ENCODE measurements at regions not wholly inside any gene's neighbourhood (a gene's known extent, or its start where the extent isn't known, plus 50 kb on each side); places are given as distances from the start of the nearest gene placed in this dataset.
"Not testable (repeated sequence)": the region's sequence is repeated elsewhere in the genome, so short reads cannot be mapped to it uniquely, and the experiment has no call there.

- Histone ChIP-seq H3K27ac (ENCODE audit: low read depth in 1 of 2, low read length in 2 of 2) (no peak overlapping the region), H3K27me3 (ENCODE audit: control insufficient read depth in 1 of 2, insufficient read depth in 2 of 2, low read length in 1 of 2) (no peaks in the 10 kb centered on the region), H3K36me3 (ENCODE audit: control insufficient read depth in 1 of 2, insufficient read depth in 2 of 2, low read length in 1 of 2) (no peaks in the 10 kb centered on the region), H3K9me3 (ENCODE audit: control insufficient read depth, low read length) (no peaks in the 10 kb centered on the region), H3K4me3 (ENCODE audit: low read length in 2 of 2) (no peak overlapping the region), H3K4me1 (ENCODE audit: control insufficient read depth in 1 of 2, insufficient read depth in 2 of 2, low read length in 2 of 2) (no peaks in the 10 kb centered on the region)
- ATAC-seq (ENCODE audit: low FRiP score) (no peak), DNase-seq (no peak)
- WGBS, 2 donors: 68 to 72% methylated on average over 6 of the region's 6 CpGs
- intact Hi-C loops (cut with DNase I): no loop called here
Measured at GRCh38 chr14:53273671-53274072, 120.5 kb upstream of the DDHD1 start.

DNA sequence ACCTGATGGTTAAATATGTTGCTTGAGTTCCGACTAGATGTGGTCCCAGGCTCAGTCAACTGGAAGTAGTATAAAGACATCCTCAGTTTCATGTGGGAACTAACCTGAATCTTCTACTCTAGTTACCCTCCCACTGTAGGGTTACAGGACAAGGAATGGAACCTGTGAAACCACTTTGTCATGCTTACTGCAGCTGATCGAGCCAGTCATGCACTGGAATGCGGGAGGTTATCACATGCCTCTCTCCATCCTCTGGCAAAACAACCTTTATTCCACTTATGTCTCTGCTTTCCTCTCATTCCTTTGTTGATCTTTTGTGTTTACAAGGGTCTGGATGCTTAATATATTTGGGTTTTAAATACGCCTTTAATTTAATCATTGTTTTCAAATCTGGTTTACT is 111.9 kb upstream of the DDHD1 start:
- no peak for DNase-seq
- ATAC-seq (ENCODE audit: low FRiP score): no peak
- H3K4me1 ChIP-seq (ENCODE audit: control insufficient read depth in 1 of 2, insufficient read depth in 2 of 2, low read length in 2 of 2): no peaks in the 10 kb centered on the region
- intact Hi-C loops (cut with DNase I): no loop called here
- H3K36me3 ChIP-seq (ENCODE audit: control insufficient read depth in 1 of 2, insufficient read depth in 2 of 2, low read length in 1 of 2): no peaks in the 10 kb centered on the region
- no peaks in the 10 kb centered on the region for H3K27me3 ChIP-seq (ENCODE audit: control insufficient read depth in 1 of 2, insufficient read depth in 2 of 2, low read length in 1 of 2)
- no peak overlapping the region for H3K4me3 ChIP-seq (ENCODE audit: low read length in 2 of 2)
- no peaks in the 10 kb centered on the region for H3K9me3 ChIP-seq (ENCODE audit: control insufficient read depth, low read length)
- 76 to 79% methylated on average over 4 of the region's 4 CpGs for WGBS, 2 donors
- H3K27ac ChIP-seq (ENCODE audit: low read depth in 1 of 2, low read length in 2 of 2): no peak overlapping the region

DNA sequence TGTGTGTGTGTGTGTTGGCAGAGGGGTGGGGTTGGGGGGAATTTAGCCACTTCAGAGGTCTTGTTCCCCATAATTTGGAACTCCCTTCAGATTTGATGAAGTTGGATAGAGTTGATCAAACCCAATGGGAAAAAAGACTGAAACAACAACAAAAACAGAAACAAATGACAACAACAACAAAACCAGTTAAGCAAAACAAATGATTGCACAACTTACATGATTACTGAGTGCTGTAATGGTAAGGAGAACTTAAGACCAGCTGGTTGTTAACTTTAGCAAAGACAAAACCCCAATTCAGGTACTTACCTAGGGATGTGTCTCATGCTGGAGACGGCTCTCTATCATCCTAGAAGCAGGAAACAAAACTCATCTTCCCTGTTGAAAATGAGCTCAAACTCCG is 107.8 kb upstream of the DDHD1 start:
- H3K9me3 ChIP-seq (ENCODE audit: control insufficient read depth, low read length): no peaks in the 10 kb centered on the region
- intact Hi-C loops (cut with DNase I): no loop called here
- no peak overlapping the region for H3K27ac ChIP-seq (ENCODE audit: low read depth in 1 of 2, low read length in 2 of 2)
- WGBS, 2 donors: 72 to 76% methylated on average over 2 of the region's 2 CpGs
- H3K27me3 ChIP-seq (ENCODE audit: control insufficient read depth in 1 of 2, insufficient read depth in 2 of 2, low read length in 1 of 2): no peaks in the 10 kb centered on the region
- H3K4me1 ChIP-seq (ENCODE audit: control insufficient read depth in 1 of 2, insufficient read depth in 2 of 2, low read length in 2 of 2): no peaks in the 10 kb centered on the region
- no peaks in the 10 kb centered on the region for H3K36me3 ChIP-seq (ENCODE audit: control insufficient read depth in 1 of 2, insufficient read depth in 2 of 2, low read length in 1 of 2)
- DNase-seq: no peak
- no peak for ATAC-seq (ENCODE audit: low FRiP score)
- no peak overlapping the region for H3K4me3 ChIP-seq (ENCODE audit: low read length in 2 of 2)

DNA sequence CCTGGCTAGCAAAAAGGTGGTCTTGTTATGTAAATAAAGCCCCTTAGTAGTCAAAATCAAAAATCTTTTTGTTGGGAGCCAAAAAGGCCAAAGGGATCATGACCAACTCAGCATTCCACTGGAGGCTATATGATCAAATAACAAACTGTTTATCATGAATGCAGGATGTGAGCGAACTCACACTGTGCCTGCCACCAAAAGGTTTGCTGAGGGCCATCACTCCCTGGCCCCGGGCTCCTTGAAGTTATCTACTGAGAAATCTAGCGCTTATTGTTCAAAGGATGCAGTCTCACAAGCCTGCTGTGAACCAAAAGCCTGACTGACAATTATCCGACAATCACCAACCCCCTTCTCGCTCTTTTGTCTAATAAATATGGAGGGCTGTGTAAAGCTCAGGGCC is 107.2 kb upstream of the DDHD1 start:
- whole genome bisulfite sequencing, 2 donors: 86 to 92% methylated on average over 5 of the region's 5 CpGs
- intact Hi-C loops (cut with DNase I): no loop called here
- no peak overlapping the region for H3K27ac ChIP-seq (ENCODE audit: low read depth in 1 of 2, low read length in 2 of 2)

DNA sequence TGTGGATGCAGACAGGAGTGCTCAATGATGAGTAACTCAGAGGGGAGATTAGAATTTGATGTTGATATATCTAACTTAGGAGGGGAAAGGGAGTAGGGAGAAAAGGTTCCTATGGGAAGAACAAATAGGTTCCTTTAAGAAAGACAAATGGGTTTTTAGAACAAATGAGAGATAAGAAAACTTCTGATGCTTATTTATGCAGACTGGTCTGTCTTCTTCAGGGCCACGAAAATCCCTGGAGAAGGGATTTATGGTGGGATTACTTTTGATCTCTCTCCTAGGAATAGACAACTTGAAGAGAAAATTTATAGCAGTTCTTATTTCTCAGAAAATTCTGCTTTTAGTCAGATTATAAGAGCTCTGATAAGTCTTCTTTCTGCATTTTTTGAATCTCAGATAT is 99.0 kb upstream of the DDHD1 start:
- Histone ChIP-seq H3K9me3 (ENCODE audit: control insufficient read depth, low read length) (no peaks in the 10 kb centered on the region), H3K27ac (ENCODE audit: low read depth in 1 of 2, low read length in 2 of 2) (no peak overlapping the region), H3K4me1 (ENCODE audit: control insufficient read depth in 1 of 2, insufficient read depth in 2 of 2, low read length in 2 of 2) (no peaks in the 10 kb centered on the region), H3K27me3 (ENCODE audit: control insufficient read depth in 1 of 2, insufficient read depth in 2 of 2, low read length in 1 of 2) (no peaks in the 10 kb centered on the region), H3K36me3 (ENCODE audit: control insufficient read depth in 1 of 2, insufficient read depth in 2 of 2, low read length in 1 of 2) (no peaks in the 10 kb centered on the region), H3K4me3 (ENCODE audit: low read length in 2 of 2) (no peak overlapping the region)
- intact Hi-C loops (cut with DNase I): no loop called here
- DNase-seq (no peak), ATAC-seq (ENCODE audit: low FRiP score) (no peak)
- WGBS, 2 donors: 10 to 49% methylated on average over 1 of the region's 1 CpG

More for the DNA sequence above, 107.2 kb upstream of the DDHD1 start:
- ATAC-seq (ENCODE audit: low FRiP score): no peak
- Histone ChIP-seq H3K4me1 (ENCODE audit: control insufficient read depth in 1 of 2, insufficient read depth in 2 of 2, low read length in 2 of 2) (no peaks in the 10 kb centered on the region), H3K4me3 (ENCODE audit: low read length in 2 of 2) (no peak overlapping the region), H3K9me3 (ENCODE audit: control insufficient read depth, low read length) (no peaks in the 10 kb centered on the region), H3K36me3 (ENCODE audit: control insufficient read depth in 1 of 2, insufficient read depth in 2 of 2, low read length in 1 of 2) (no peaks in the 10 kb centered on the region), H3K27me3 (ENCODE audit: control insufficient read depth in 1 of 2, insufficient read depth in 2 of 2, low read length in 1 of 2) (no peaks in the 10 kb centered on the region)
- no peak for DNase-seq

DNA sequence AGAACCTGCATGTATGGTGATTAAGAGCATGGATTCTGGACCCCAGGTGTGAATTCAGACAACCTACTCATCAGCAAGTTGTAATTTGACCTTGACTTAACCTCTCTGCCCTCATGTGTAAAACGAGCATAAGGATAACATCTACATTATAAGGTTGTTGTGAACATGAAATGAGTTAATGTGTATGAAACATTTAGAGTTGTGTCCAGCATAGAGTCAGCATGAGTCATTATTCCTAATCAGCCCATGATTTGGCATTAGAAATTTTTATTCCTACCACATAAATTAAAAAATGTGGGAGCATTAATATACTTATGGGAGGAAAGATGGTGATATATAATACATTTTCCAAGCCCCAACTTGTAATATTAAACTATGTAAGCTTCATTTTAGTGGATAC is 95.9 kb upstream of the DDHD1 start:
- DNase-seq: no peak
- no peak for ATAC-seq (ENCODE audit: low FRiP score)
- 16 to 18% methylated on average over 1 of the region's 1 CpG for WGBS, 2 donors
- no peaks in the 10 kb centered on the region for H3K36me3 ChIP-seq (ENCODE audit: control insufficient read depth in 1 of 2, insufficient read depth in 2 of 2, low read length in 1 of 2)
- no peak overlapping the region for H3K4me3 ChIP-seq (ENCODE audit: low read length in 2 of 2)
- H3K27me3 ChIP-seq (ENCODE audit: control insufficient read depth in 1 of 2, insufficient read depth in 2 of 2, low read length in 1 of 2): no peaks in the 10 kb centered on the region
- no peak overlapping the region for H3K27ac ChIP-seq (ENCODE audit: low read depth in 1 of 2, low read length in 2 of 2)
- peaks cover 1% of the 10 kb centered on the region for H3K9me3 ChIP-seq (ENCODE audit: control insufficient read depth, low read length)
- intact Hi-C loops (cut with DNase I): no loop called here
- no peaks in the 10 kb centered on the region for H3K4me1 ChIP-seq (ENCODE audit: control insufficient read depth in 1 of 2, insufficient read depth in 2 of 2, low read length in 2 of 2)

GRCh38 chr14:53247596-53248370 is 94.7 kb upstream of the DDHD1 start:
- Histone ChIP-seq H3K4me1 (ENCODE audit: control insufficient read depth in 1 of 2, insufficient read depth in 2 of 2, low read length in 2 of 2) (no peaks in the 10 kb centered on the region), H3K27ac (ENCODE audit: low read depth in 1 of 2, low read length in 2 of 2) (no peak overlapping the region), H3K4me3 (ENCODE audit: low read length in 2 of 2) (no peak overlapping the region), H3K36me3 (ENCODE audit: control insufficient read depth in 1 of 2, insufficient read depth in 2 of 2, low read length in 1 of 2) (no peaks in the 10 kb centered on the region), H3K9me3 (ENCODE audit: control insufficient read depth, low read length) (peaks cover 2% of the 10 kb centered on the region), H3K27me3 (ENCODE audit: control insufficient read depth in 1 of 2, insufficient read depth in 2 of 2, low read length in 1 of 2) (no peaks in the 10 kb centered on the region)
- ATAC-seq (ENCODE audit: low FRiP score) (no peak), DNase-seq (no peak)
- intact Hi-C loops (cut with DNase I): no loop called here
- 67 to 68% methylated on average over 4 of the region's 4 CpGs for WGBS, 2 donors

- H3K36me3 ChIP-seq (ENCODE audit: control insufficient read depth in 1 of 2, insufficient read depth in 2 of 2, low read length in 1 of 2); H3K4me3 ChIP-seq (ENCODE audit: low read length in 2 of 2); H3K27me3 ChIP-seq (ENCODE audit: control insufficient read depth in 1 of 2, insufficient read depth in 2 of 2, low read length in 1 of 2); H3K27ac ChIP-seq (ENCODE audit: low read depth in 1 of 2, low read length in 2 of 2); H3K9me3 ChIP-seq (ENCODE audit: control insufficient read depth, low read length); intact Hi-C loops (cut with DNase I); DNase-seq; H3K4me1 ChIP-seq (ENCODE audit: control insufficient read depth in 1 of 2, insufficient read depth in 2 of 2, low read length in 2 of 2); ATAC-seq (ENCODE audit: low FRiP score): not testable (repeated sequence)
- WGBS, 2 donors: 96 to 97% methylated on average over 3 of the region's 3 CpGs
Measured at GRCh38 chr14:53242898-53243297, 89.8 kb upstream of the DDHD1 start.

GRCh38 chr14:53237488-53237887 is 84.4 kb upstream of the DDHD1 start:
- ATAC-seq (ENCODE audit: low FRiP score) (no peak), DNase-seq (no peak)
- WGBS, 2 donors: 84 to 85% methylated on average over 1 of the region's 1 CpG
- Histone ChIP-seq H3K27ac (ENCODE audit: low read depth in 1 of 2, low read length in 2 of 2) (no peak overlapping the region), H3K27me3 (ENCODE audit: control insufficient read depth in 1 of 2, insufficient read depth in 2 of 2, low read length in 1 of 2) (no peaks in the 10 kb centered on the region), H3K9me3 (ENCODE audit: control insufficient read depth, low read length) (no peaks in the 10 kb centered on the region), H3K4me3 (ENCODE audit: low read length in 2 of 2) (no peak overlapping the region), H3K36me3 (ENCODE audit: control insufficient read depth in 1 of 2, insufficient read depth in 2 of 2, low read length in 1 of 2) (no peaks in the 10 kb centered on the region), H3K4me1 (ENCODE audit: control insufficient read depth in 1 of 2, insufficient read depth in 2 of 2, low read length in 2 of 2) (no peaks in the 10 kb centered on the region)
- intact Hi-C loops (cut with DNase I): no loop called here

All from aorta (tissue), 5 donors.